SK-N-SH (cell line): ENCODE measurements at regions not wholly inside any gene's neighbourhood (a gene's known extent, or its start where the extent isn't known, plus 50 kb on each side); places are given as distances from the start of the nearest gene placed in this dataset.

Experiments used
- CTCF ChIA-PET: fragments of 300-600, 350-600 bp; formaldehyde crosslinking; extraction: SDS; loops from one replicate; lab custom pipeline; 2021; lab: Yijun Ruan, JAX
- POLR2A ChIA-PET: fragments of 350-600 bp; sonication (Branson Sonifier 250); formaldehyde crosslinking; extraction: SDS; loops from one replicate; lab custom pipeline; 2020; ENCODE audit warnings: antibody characterized with exemption, inconsistent platforms; lab: Yijun Ruan, JAX
- DNase-seq: peaks from one replicate; pipeline ENCODE4 v3.0.0; 2012
- H2AFZ ChIP-seq: fragments of 200-600 bp; sonication (generic); 2 replicates; pipeline ENCODE4 v1.8.1; 2016; ENCODE audit warnings: antibody characterized with exemption, mild to moderate bottlenecking, low read depth
- H3F3A ChIP-seq: fragments of 200-600 bp; sonication (generic); replicated peaks from 2 replicates; pipeline ENCODE3; 2016; ENCODE audit warnings: antibody characterized with exemption, mild to moderate bottlenecking; ENCODE audit not compliant: insufficient read depth
- H3K27ac ChIP-seq, 2 experiments: fragments of 200-500 bp in 1 of 2; fragments of 200-600 bp in 1 of 2; sonication (Bioruptor generic) in 1 of 2; sonication (generic), shearing (Covaris generic) in 1 of 2; 2 replicates each; pipeline versions ENCODE4 v1.5.1 to v1.6.1; 2014 to 2016; ENCODE audit warnings: low read depth in 2 of 2, inconsistent platforms in 1 of 2, low read length in 1 of 2, mild to moderate bottlenecking in 1 of 2, mixed read lengths in 1 of 2
- H3K27me3 ChIP-seq: fragments of 200-600 bp; sonication (generic), shearing (Covaris generic); 2 replicates; pipeline ENCODE4 v1.6.1; 2016; ENCODE audit warnings: mixed run types; ENCODE audit not compliant: insufficient read depth
- H3K36me3 ChIP-seq, 2 experiments: fragments of 200-500 bp in 1 of 2; fragments of 200-600 bp in 1 of 2; sonication (Bioruptor generic) in 1 of 2; sonication (generic) in 1 of 2; replicated peaks in 1 of 2; 2 replicates each; pipeline versions ENCODE3 to v1.5.1; 2014 to 2016; ENCODE audit warnings: low read length in 1 of 2, mild to moderate bottlenecking in 1 of 2; ENCODE audit not compliant: insufficient read depth in 2 of 2, control insufficient read depth in 1 of 2
- H3K4me1 ChIP-seq, 2 experiments: fragments of 200-500 bp in 1 of 2; fragments of 200-600 bp in 1 of 2; sonication (Bioruptor generic) in 1 of 2; sonication (generic), shearing (Covaris generic) in 1 of 2; 2 replicates each; pipeline versions ENCODE4 v1.5.1 to v1.6.1; 2014 to 2016; ENCODE audit warnings: low read depth in 1 of 2, low read length in 1 of 2, mixed run types in 1 of 2; ENCODE audit not compliant: insufficient read depth in 2 of 2, control insufficient read depth in 1 of 2
- H3K4me2 ChIP-seq: fragments of 200-600 bp; sonication (generic), shearing (Covaris generic); 2 replicates; pipeline ENCODE4 v1.6.1; 2017; ENCODE audit warnings: mixed run types
- H3K4me3 ChIP-seq, 2 experiments: fragments of 200-500 bp in 1 of 2; fragments of 200-600 bp in 1 of 2; sonication (Bioruptor generic) in 1 of 2; sonication (generic), shearing (Covaris generic) in 1 of 2; 2 replicates each; pipeline versions ENCODE4 v1.5.1 to v1.8.1; 2014 to 2016; ENCODE audit warnings: low read depth in 2 of 2, inconsistent platforms in 1 of 2, low read length in 1 of 2, mild to moderate bottlenecking in 1 of 2, mixed read lengths in 1 of 2, moderate library complexity in 1 of 2
- H3K79me2 ChIP-seq: fragments of 200-600 bp; sonication (generic); 2 replicates; pipeline ENCODE4 v1.8.1; 2017; ENCODE audit warnings: mild to moderate bottlenecking; ENCODE audit not compliant: insufficient read depth
- H3K9ac ChIP-seq: fragments of 200-600 bp; sonication (generic); 2 replicates; pipeline ENCODE4 v1.6.1; 2017; ENCODE audit warnings: mixed run types
- H3K9me2 ChIP-seq: fragments of 200-600 bp; sonication (generic); 2 replicates; pipeline ENCODE4 v1.6.1; 2017; ENCODE audit warnings: mixed run types
- H3K9me3 ChIP-seq: fragments of 200-600 bp; sonication (generic); 2 replicates; pipeline ENCODE4 v1.6.1; 2017; ENCODE audit warnings: mixed run types, mild to moderate bottlenecking, moderate library complexity
- H4K20me1 ChIP-seq: fragments of 200-600 bp; sonication (generic); 2 replicates; pipeline ENCODE4 v1.6.1; 2017; ENCODE audit warnings: mild to moderate bottlenecking, mixed run types; ENCODE audit not compliant: insufficient read depth
- FOSL2 ChIP-seq: IDR thresholded peaks from 2 replicates; pipeline ENCODE4 v1.4.0; 2012; ENCODE audit warnings: low read depth, mild to moderate bottlenecking, moderate library complexity, borderline replicate concordance
- FOXJ3 ChIP-seq: sonication (generic); formaldehyde crosslinking; IDR thresholded peaks from 2 replicates; pipeline ENCODE4 v1.5.1; 2020; ENCODE audit warnings: mild to moderate bottlenecking, missing genetic modification reagents
- GABPA ChIP-seq: IDR thresholded peaks from 2 replicates; pipeline ENCODE4 v1.4.0; 2012; ENCODE audit warnings: low read depth, mild to moderate bottlenecking
- GATA2 ChIP-seq: sonication (generic); formaldehyde crosslinking; IDR thresholded peaks from 2 replicates; pipeline ENCODE4 v1.5.0; 2020; ENCODE audit warnings: mild to moderate bottlenecking, missing genetic modification reagents
- IRF3 ChIP-seq: fragments of 150-350 bp; IDR thresholded peaks from 2 replicates; pipeline ENCODE4 v1.6.1; 2016; ENCODE audit warnings: mild to moderate bottlenecking, low read depth, low read length
- JUND ChIP-seq: IDR thresholded peaks from 2 replicates; pipeline ENCODE4 v1.4.0; 2012
- MAX ChIP-seq: IDR thresholded peaks from 2 replicates; pipeline ENCODE4 v1.4.0; 2012; ENCODE audit warnings: low read depth
- MEF2A ChIP-seq: IDR thresholded peaks from 2 replicates; pipeline ENCODE4 v1.4.0; 2012; ENCODE audit warnings: low read depth, borderline replicate concordance
- MXI1 ChIP-seq: IDR thresholded peaks from 2 replicates; pipeline ENCODE4 v1.6.1; 2012; ENCODE audit warnings: mild to moderate bottlenecking, low read depth, low read length, improper control_type of control experiment
- NRF1 ChIP-seq: IDR thresholded peaks from 2 replicates; pipeline ENCODE4 v1.6.1; 2012; ENCODE audit warnings: low read depth, mild to moderate bottlenecking, low read length
- PBX3 ChIP-seq: IDR thresholded peaks from 2 replicates; pipeline ENCODE4; 2012
- POLR2AphosphoS5 ChIP-seq: IDR thresholded peaks from 2 replicates; pipeline ENCODE4 v1.6.1; 2012; ENCODE audit warnings: low read depth, low read length
- REST ChIP-seq: IDR thresholded peaks from 2 replicates; pipeline ENCODE4 v1.6.1; 2012; ENCODE audit warnings: mild to moderate bottlenecking, low read depth, low read length, moderate library complexity
- RFX5 ChIP-seq: IDR thresholded peaks from 2 replicates; pipeline ENCODE4 v1.6.1; 2012; ENCODE audit warnings: mild to moderate bottlenecking, improper control_type of control experiment, low read length
- RXRA ChIP-seq: IDR thresholded peaks from 2 replicates; pipeline ENCODE4 v1.4.0; 2012; ENCODE audit warnings: low read depth, mild to moderate bottlenecking, borderline replicate concordance
- SIN3A ChIP-seq: IDR thresholded peaks from 2 replicates; pipeline ENCODE4 v1.6.1; 2012; ENCODE audit warnings: low read depth, mild to moderate bottlenecking, low read length, moderate library complexity, borderline replicate concordance
- SMC3 ChIP-seq: IDR thresholded peaks from 2 replicates; pipeline ENCODE4 v1.6.1; 2012; ENCODE audit warnings: low read depth, low read length, improper control_type of control experiment
- TCF12 ChIP-seq: IDR thresholded peaks from 2 replicates; pipeline ENCODE4 v1.4.0; 2012
- TEAD4 ChIP-seq: IDR thresholded peaks from 2 replicates; pipeline ENCODE4 v1.4.0; 2012; ENCODE audit warnings: mild to moderate bottlenecking, borderline replicate concordance; ENCODE audit not compliant: insufficient read depth
- YY1 ChIP-seq: IDR thresholded peaks from 2 replicates; pipeline ENCODE4 v1.4.0; 2012; ENCODE audit warnings: low read depth, mild to moderate bottlenecking
- WGBS: methylation state at CpG from one replicate; pipeline ENCODE4 v1.1.6; 2017; ENCODE audit warnings: low lambda C conversion rate; 5-methylcytosine and 5-hydroxymethylcytosine counted together

GRCh38 chr20:24357931-24358330 lies 111.5 kb upstream of the SYNDIG1 start:
- TF ChIP-seq TCF12 (no peak), GATA2 (CRISPR knock-in tag) (no peak), IRF3 (no peak), MAX (no peak), TEAD4 (no peak), PBX3 (no peak), RFX5 (no peak), MXI1 (no peak), FOSL2 (no peak), YY1 (no peak), FOXJ3 (no peak), RXRA (no peak), POLR2AphosphoS5 (no peak), REST (no peak), NRF1 (no peak), MEF2A (no peak), SMC3 (no peak), SIN3A (no peak), GABPA (no peak), JUND (no peak)
- Histone ChIP-seq H3K4me1 (no peaks in the 10 kb centered on the region), H3K9me2 (no peaks in the 10 kb centered on the region), H3K9me3 (no peaks in the 10 kb centered on the region), H2AFZ (no peak overlapping the region), H3K27me3 (no peaks in the 10 kb centered on the region), H3K4me2 (no peak overlapping the region), H4K20me1 (no peaks in the 10 kb centered on the region), H3K4me3 (no peak overlapping the region), H3K79me2 (no peaks in the 10 kb centered on the region), H3K27ac (no peak overlapping the region), H3K36me3 (no peaks in the 10 kb centered on the region), H3F3A (no peaks in the 10 kb centered on the region), H3K9ac (no peak overlapping the region)
- no peak for DNase-seq
- POLR2A ChIA-PET: no interaction called here
- WGBS: 7% methylated on average over 3 of the region's 3 CpGs
- CTCF ChIA-PET: no interaction called here
